Left lung (tissue), 4 donors: ENCODE measurements at regions not wholly inside any gene's neighbourhood (a gene's known extent, or its start where the extent isn't known, plus 50 kb on each side); places are given as distances from the start of the nearest gene placed in this dataset.

Source experiments
- ATAC-seq: fragments of 200-7000 bp; cut with Tn5 transposase; one replicate; pipeline ENCODE4 v1.9.1; 2020; ENCODE audit warnings: moderate library complexity
- DNase-seq, 4 donors: peaks; one replicate each; pipeline ENCODE4 v3.0.0-alpha.2; 2013 to 2020
- H3K27ac ChIP-seq, 2 donors: fragments of 200-600 bp; sonication (generic) in 1 of 2; one replicate each; pipeline versions ENCODE4 v1.5.0 to v1.8.0; 2020 to 2021
- H3K27me3 ChIP-seq, 2 donors: fragments of 200-600 bp; sonication (generic) in 1 of 2; one replicate each; pipeline versions ENCODE4 v1.5.0 to v1.8.0; 2020 to 2021
- H3K36me3 ChIP-seq, 2 donors: fragments of 200-600 bp; sonication (generic) in 1 of 2; one replicate each; pipeline versions ENCODE4 v1.5.0 to v1.8.0; 2020 to 2021
- H3K4me1 ChIP-seq, 2 donors: fragments of 200-600 bp; one replicate each; pipeline ENCODE4 v1.8.0; 2021
- H3K4me3 ChIP-seq, 2 donors: fragments of 200-600 bp; sonication (generic) in 1 of 2; one replicate each; pipeline versions ENCODE4 v1.5.0 to v1.8.0; 2020 to 2021; ENCODE audit warnings: mild to moderate bottlenecking in 1 of 2
- H3K9me3 ChIP-seq, 2 donors: fragments of 200-600 bp; sonication (generic) in 1 of 2; one replicate each; pipeline versions ENCODE4 v1.5.0 to v1.8.0; 2020 to 2021
- intact Hi-C, 2 donors: fragments of 100-400 bp; cut with DNase I; formaldehyde crosslinking; loops; one replicate each; pipeline versions ENCODE4 v1.11.2 to v1.14.2; 2022
- TF ChIP-seq, protein P1 (sequence below), 2 donors: fragments of 200-600 bp; sonication (generic) in 1 of 2; IDR thresholded peaks; one replicate each; pipeline versions ENCODE4 v1.5.0 to v1.8.0; 2021; ENCODE audit warnings: antibody characterized with exemption in 2 of 2
- donor health status: DM: no; HTN: yes; CAD: no.
- donor health status: DM: no; HTN: no; CAD: no.

DNA sequence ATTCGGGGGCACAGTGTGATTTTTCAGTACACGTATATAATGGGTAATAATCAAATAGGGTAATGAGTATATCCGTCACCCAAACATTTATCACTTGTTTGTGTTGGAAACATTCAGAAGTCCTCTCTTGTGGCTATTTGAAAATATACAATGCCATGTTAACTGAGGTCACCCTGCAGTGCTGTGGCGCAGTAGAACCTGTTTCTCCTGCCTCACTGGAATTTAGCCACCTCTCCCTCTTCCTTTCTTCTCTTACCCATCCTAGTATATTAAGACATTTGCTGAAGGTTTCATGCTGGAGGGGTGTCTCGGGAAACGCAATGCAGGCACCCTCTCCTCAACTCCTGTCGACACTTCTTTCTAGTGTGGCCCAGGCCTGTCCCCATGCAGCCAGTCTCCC lies 425.3 kb upstream of the MKI67 start:
- intact Hi-C loops: no loop called here
- Histone ChIP-seq H3K27me3 (peaks cover 0 to 24% of the 10 kb centered on the region in 2 donors), H3K4me3 (no peak overlapping the region), H3K36me3 (no peaks in the 10 kb centered on the region), H3K4me1 (no peaks in the 10 kb centered on the region), H3K9me3 (no peaks in the 10 kb centered on the region), H3K27ac (no peak overlapping the region)
- TF ChIP-seq, protein P1, sequence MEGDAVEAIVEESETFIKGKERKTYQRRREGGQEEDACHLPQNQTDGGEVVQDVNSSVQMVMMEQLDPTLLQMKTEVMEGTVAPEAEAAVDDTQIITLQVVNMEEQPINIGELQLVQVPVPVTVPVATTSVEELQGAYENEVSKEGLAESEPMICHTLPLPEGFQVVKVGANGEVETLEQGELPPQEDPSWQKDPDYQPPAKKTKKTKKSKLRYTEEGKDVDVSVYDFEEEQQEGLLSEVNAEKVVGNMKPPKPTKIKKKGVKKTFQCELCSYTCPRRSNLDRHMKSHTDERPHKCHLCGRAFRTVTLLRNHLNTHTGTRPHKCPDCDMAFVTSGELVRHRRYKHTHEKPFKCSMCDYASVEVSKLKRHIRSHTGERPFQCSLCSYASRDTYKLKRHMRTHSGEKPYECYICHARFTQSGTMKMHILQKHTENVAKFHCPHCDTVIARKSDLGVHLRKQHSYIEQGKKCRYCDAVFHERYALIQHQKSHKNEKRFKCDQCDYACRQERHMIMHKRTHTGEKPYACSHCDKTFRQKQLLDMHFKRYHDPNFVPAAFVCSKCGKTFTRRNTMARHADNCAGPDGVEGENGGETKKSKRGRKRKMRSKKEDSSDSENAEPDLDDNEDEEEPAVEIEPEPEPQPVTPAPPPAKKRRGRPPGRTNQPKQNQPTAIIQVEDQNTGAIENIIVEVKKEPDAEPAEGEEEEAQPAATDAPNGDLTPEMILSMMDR (IDR thresholded peaks at IDR 0.05): no peak
- ATAC-seq (no peak), DNase-seq (no peak)

DNA sequence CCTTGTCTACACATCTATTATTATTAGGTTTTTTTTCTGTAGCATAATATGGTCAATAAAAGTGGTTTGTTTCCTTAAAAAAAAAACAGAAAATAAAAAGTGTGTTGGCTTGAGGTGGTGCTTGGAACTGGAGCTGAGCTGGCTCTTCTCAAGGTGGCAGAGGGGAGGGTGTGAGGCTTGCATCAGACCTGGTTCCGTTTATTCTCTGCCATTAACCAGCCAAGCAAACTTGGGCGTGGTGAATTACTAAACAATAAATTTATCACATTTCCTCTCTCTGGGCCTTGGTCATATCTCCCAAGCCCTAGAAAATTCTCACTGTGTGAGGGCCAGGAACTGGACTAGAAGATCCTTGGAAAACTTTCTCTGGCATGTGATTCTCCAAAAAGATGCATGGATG lies 427.5 kb upstream of the MKI67 start:
- DNase-seq (no peak), ATAC-seq (no peak)
- peaks cover 0 to 21% of the 10 kb centered on the region in 2 donors for H3K27me3 ChIP-seq
- H3K36me3 ChIP-seq: no peaks in the 10 kb centered on the region
- TF ChIP-seq, protein P1 (IDR thresholded peaks at IDR 0.05): no peak
- H3K27ac ChIP-seq: no peak overlapping the region
- H3K4me3 ChIP-seq: no peak overlapping the region
- intact Hi-C loops: no loop called here
- no peaks in the 10 kb centered on the region for H3K4me1 ChIP-seq
- H3K9me3 ChIP-seq: no peaks in the 10 kb centered on the region

DNA sequence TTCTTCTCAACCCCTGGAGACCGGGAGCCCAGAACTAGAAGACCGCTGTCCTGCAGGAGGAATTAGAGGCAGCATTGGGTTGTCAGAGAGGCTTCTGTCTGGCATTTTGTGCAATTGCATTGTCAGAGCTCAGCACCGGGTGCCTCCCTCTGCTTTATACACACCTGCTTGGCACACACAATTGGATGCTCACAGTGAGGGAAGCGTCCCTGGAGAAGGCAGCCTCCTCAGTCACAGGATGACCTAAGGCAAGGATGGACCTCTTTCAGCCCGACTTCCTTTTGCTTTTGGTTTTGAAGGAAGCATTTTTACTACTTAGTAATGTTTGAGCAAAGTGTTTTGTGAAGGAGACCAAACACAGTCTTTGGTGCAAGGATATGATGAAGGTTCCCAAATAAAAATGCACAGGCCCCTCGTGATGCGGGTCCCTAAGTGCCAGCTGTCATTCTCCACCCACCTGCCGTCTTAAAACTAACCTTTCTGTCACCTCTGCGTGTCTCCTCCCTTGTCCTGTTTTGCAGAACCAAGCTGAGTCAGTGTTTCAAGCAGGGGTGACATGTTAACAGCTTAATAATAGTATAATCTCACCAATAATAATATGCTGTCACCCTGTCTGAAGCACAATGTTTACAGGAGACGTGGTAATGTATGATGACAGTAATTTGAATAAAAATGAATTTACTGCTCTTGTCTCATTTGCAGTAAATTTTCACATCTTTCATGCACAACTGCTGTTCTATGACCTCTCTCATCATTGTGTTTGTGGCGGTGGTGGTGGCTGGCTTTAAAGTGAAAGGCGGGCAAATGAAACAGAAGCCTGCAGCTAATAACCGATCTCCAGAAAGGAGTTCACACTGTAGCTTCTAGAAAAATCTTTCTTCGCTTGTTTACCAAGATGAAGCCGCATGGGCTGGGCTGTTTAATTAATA lies 430.2 kb upstream of the MKI67 start:
- TF ChIP-seq, protein P1 (IDR thresholded peaks at IDR 0.05): no peak
- intact Hi-C loops: no loop called here
- no peaks in the 10 kb centered on the region for H3K9me3 ChIP-seq
- no peaks in the 10 kb centered on the region for H3K4me1 ChIP-seq
- H3K27ac ChIP-seq: no peak overlapping the region
- ATAC-seq: no peak
- no peaks in the 10 kb centered on the region for H3K36me3 ChIP-seq
- no peak overlapping the region for H3K4me3 ChIP-seq
- H3K27me3 ChIP-seq: peaks cover 0 to 15% of the 10 kb centered on the region in 2 donors
- DNase-seq: no peak

GRCh38 chr10:128557149-128557710 lies 431.0 kb upstream of the MKI67 start:
- Histone ChIP-seq H3K4me1 (no peaks in the 10 kb centered on the region), H3K27ac (no peak overlapping the region), H3K9me3 (no peaks in the 10 kb centered on the region), H3K4me3 (no peak overlapping the region), H3K27me3 (peaks cover 0 to 15% of the 10 kb centered on the region in 2 donors), H3K36me3 (no peaks in the 10 kb centered on the region)
- no peak for DNase-seq
- intact Hi-C loops: no loop called here
- TF ChIP-seq, protein P1 (IDR thresholded peaks at IDR 0.05): no peak
- ATAC-seq: no peak

DNA sequence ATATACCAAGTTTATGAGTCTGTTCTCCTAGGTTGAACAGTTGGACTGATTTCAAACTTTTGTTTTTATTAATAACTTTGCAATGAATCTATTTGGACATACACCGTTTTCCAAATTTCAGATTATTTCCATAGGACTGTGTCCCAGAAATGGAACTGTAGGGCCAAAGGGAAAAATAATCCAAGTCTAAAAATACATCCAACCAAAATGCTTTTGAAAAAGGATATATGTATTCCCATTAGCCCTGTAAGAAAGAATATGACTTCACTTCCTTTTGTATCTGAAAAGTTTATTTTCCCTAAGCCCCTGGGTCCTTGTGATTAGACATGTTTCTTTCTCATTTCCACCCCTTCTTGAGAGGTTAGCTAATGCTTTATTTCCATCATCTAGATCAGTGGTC lies 434.2 kb upstream of the MKI67 start:
- H3K4me3 ChIP-seq: no peak overlapping the region
- TF ChIP-seq, protein P1 (IDR thresholded peaks at IDR 0.05): no peak
- ATAC-seq (no peak), DNase-seq (no peak)
- no peaks in the 10 kb centered on the region for H3K9me3 ChIP-seq
- H3K4me1 ChIP-seq: no peaks in the 10 kb centered on the region
- intact Hi-C loops: no loop called here
- H3K27ac ChIP-seq: no peak overlapping the region
- H3K36me3 ChIP-seq: no peaks in the 10 kb centered on the region
- H3K27me3 ChIP-seq: peaks cover 0 to 13% of the 10 kb centered on the region in 2 donors
